Activated T-cell treated with anti-CD3 and anti-CD28 coated beads, Interleukin-2, amount 50 U/mL, for 1 hour (primary cell): ENCODE measurements at regions not wholly inside any gene's neighbourhood (a gene's known extent, or its start where the extent isn't known, plus 50 kb on each side); places are given as distances from the start of the nearest gene placed in this dataset.

Experiments
- DNase-seq: peaks from one replicate; pipeline ENCODE4 v3.0.0-alpha.2; 2020

- no peak for DNase-seq
Measured at GRCh38 chr16:79365702-79366101, 234.8 kb downstream of the MAF start.

- no peak for DNase-seq
Measured at GRCh38 chr16:79363484-79363883, 237.1 kb downstream of the MAF start.

- no peak for DNase-seq
Measured at GRCh38 chr16:79363035-79363434, 237.5 kb downstream of the MAF start.

GRCh38 chr16:79362300-79362970, 238.1 kb downstream of the MAF start:
- DNase-seq, result no peak

- no peak for DNase-seq
Measured at GRCh38 chr16:79361132-79361751, 239.3 kb downstream of the MAF start.

GRCh38 chr16:79360267-79360666, 240.3 kb downstream of the MAF start:
- no peak for DNase-seq

GRCh38 chr16:79359082-79359481, 241.5 kb downstream of the MAF start:
- DNase-seq, result no peak

- DNase-seq, result no peak
Measured at GRCh38 chr16:79358188-79358587, 242.3 kb downstream of the MAF start.

GRCh38 chr16:79355600-79356358, 244.8 kb downstream of the MAF start:
- no peak for DNase-seq

- DNase-seq, result no peak
Measured at GRCh38 chr16:79351927-79352326, 248.6 kb downstream of the MAF start.

GRCh38 chr16:79349803-79350202, 250.7 kb downstream of the MAF start:
- no peak for DNase-seq

- DNase-seq, result no peak
Measured at GRCh38 chr16:79348521-79349306, 251.8 kb downstream of the MAF start.

- DNase-seq, result no peak
Measured at GRCh38 chr16:79347277-79347676, 253.3 kb downstream of the MAF start.

GRCh38 chr16:79339863-79340262, 260.7 kb downstream of the MAF start:
- no peak for DNase-seq

- DNase-seq, result no peak
Measured at GRCh38 chr16:79337906-79338305, 262.6 kb downstream of the MAF start.

- no peak for DNase-seq
Measured at GRCh38 chr16:79336437-79337229, 263.9 kb downstream of the MAF start.

GRCh38 chr16:79334127-79334526, 266.4 kb downstream of the MAF start:
- peak; percentile 31 for DNase-seq

- no peak for DNase-seq
Measured at GRCh38 chr16:79331066-79331465, 269.5 kb downstream of the MAF start.

GRCh38 chr16:79329967-79330366, 270.6 kb downstream of the MAF start:
- DNase-seq, result no peak

- no peak for DNase-seq
Measured at GRCh38 chr16:79329166-79329521, 271.4 kb downstream of the MAF start.

GRCh38 chr16:79328402-79329165, 272.0 kb downstream of the MAF start:
- no peak for DNase-seq

- DNase-seq, result no peak
Measured at GRCh38 chr16:79327836-79328235, 272.7 kb downstream of the MAF start.
